Ectodermal cell (in vitro differentiated cells): ENCODE measurements at regions not wholly inside any gene's neighbourhood (a gene's known extent, or its start where the extent isn't known, plus 50 kb on each side); places are given as distances from the start of the nearest gene placed in this dataset.
"Not testable (repeated sequence)": the region's sequence is repeated elsewhere in the genome, so short reads cannot be mapped to it uniquely, and the experiment has no call there.

Experiments
- H3K27ac ChIP-seq: 2 replicates; pipeline ENCODE4 v1.7.0; 2013; ENCODE audit warnings: mild to moderate bottlenecking, low read depth, low read length; ENCODE audit not compliant: insufficient read depth, poor library complexity, severe bottlenecking
- H3K27me3 ChIP-seq: 2 replicates; pipeline ENCODE4 v1.7.0; 2013; ENCODE audit warnings: mild to moderate bottlenecking, low read length; ENCODE audit not compliant: insufficient read depth, control insufficient read depth, poor library complexity, severe bottlenecking
- H3K36me3 ChIP-seq: one replicate; pipeline ENCODE4 v1.7.0; 2013; ENCODE audit warnings: low read length; ENCODE audit not compliant: control insufficient read depth, insufficient read depth
- H3K4me1 ChIP-seq: one replicate; pipeline ENCODE4 v1.7.0; 2013; ENCODE audit warnings: low read length; ENCODE audit not compliant: control insufficient read depth, insufficient read depth
- H3K4me3 ChIP-seq: 2 replicates; pipeline ENCODE4 v1.7.0; 2013; ENCODE audit warnings: low read depth, low read length, control low read depth; ENCODE audit not compliant: insufficient read depth
- H3K9me3 ChIP-seq: 2 replicates; pipeline ENCODE4 v1.7.0; 2013; ENCODE audit warnings: mild to moderate bottlenecking, low read length, moderate library complexity; ENCODE audit not compliant: control insufficient read depth
- WGBS, 2 experiments: methylation state at CpG; one replicate each; pipeline ENCODE4 v1.1.7; 2013; ENCODE audit warnings: missing lambda C conversion rate in 2 of 2; 5-methylcytosine and 5-hydroxymethylcytosine counted together

DNA sequence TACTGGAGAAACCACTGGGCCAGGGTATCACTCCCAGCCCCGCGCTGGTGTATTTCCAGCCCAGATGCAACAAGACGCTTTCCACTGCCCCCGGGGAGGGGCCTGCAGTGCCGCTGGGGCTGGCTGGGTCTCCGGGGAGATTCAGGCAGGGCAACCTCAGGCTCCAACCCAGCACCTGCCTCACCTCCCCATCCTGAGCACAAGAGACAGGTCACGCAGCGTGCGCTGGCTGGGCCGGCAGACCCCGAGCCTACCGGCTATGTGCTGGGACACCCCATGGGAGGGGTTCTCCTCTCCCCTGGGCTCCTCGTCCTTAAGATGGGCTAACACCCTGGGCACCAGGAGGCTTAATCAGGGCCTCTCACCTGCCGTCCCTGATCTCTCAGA, 80.9 kb downstream of the RFLNA start:
- H3K4me3 ChIP-seq: no peak overlapping the region
- H3K36me3 ChIP-seq: no peaks in the 10 kb centered on the region
- WGBS, 2 experiments: 93% methylated on average over 14 of the region's 14 CpGs
- H3K9me3 ChIP-seq: no peaks in the 10 kb centered on the region
- no peaks in the 10 kb centered on the region for H3K4me1 ChIP-seq
- H3K27me3 ChIP-seq: no peaks in the 10 kb centered on the region
- H3K27ac ChIP-seq: no peak overlapping the region

DNA sequence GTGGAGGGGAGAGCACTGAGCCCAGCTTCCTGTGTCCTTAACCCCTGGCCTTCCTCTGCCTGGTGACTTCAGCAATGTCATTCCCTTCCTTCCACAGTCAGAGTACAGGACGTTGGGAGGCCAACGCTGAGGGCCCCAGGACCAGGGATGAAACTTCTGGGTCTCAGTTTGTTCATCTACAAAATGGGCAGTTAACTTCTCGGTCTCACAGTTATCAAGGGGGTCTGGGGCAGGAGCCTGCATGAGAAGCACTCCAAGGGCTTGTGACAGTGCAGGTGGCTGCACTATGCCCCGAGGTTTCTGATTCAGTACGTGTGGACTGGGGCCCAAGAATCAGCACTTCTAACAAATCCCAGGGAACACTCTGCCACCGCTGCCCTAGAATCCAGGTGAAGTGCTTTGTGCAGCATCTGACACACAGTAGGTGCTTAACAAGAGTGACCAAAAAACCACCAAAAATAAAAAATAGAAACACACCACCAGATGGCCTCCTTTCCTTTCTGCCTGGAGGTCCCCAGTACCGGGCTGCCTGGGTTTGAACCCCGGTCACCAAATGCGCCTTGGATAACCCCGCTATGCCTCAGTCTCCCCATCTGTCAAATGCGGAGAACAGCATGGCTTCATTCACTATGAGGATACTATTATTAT, 80.4 kb downstream of the RFLNA start:
- no peaks in the 10 kb centered on the region for H3K36me3 ChIP-seq
- no peak overlapping the region for H3K4me3 ChIP-seq
- H3K9me3 ChIP-seq: no peaks in the 10 kb centered on the region
- no peaks in the 10 kb centered on the region for H3K27me3 ChIP-seq
- no peak overlapping the region for H3K27ac ChIP-seq
- peaks cover 2% of the 10 kb centered on the region for H3K4me1 ChIP-seq
- WGBS, 2 experiments: 91 to 95% methylated on average over 11 of the region's 11 CpGs

DNA sequence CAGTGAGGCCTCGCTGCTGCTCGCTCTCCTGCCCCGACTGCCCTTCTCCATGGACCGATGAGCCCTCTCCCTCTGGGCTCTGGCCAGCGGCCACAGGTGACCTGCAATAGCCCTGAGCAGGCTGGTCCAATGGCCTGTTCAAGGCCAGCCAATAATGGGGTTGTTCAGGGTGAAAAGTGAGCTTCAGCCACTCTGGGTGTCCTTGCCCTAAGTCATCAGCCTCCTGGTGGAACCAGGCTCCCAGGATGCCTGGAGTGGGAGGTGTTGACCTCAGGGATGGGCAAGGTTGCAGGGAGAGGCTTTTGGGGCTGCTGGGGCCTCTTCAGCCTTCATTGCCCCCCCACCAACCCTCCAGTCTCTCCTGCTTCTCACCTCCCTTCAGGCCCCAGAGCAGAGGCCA, 79.7 kb downstream of the RFLNA start:
- Histone ChIP-seq H3K27ac (no peak overlapping the region), H3K27me3 (no peaks in the 10 kb centered on the region), H3K36me3 (no peaks in the 10 kb centered on the region), H3K9me3 (no peaks in the 10 kb centered on the region), H3K4me3 (no peak overlapping the region), H3K4me1 (peaks cover 5% of the 10 kb centered on the region)
- 72 to 76% methylated on average over 5 of the region's 5 CpGs for WGBS, 2 experiments

DNA sequence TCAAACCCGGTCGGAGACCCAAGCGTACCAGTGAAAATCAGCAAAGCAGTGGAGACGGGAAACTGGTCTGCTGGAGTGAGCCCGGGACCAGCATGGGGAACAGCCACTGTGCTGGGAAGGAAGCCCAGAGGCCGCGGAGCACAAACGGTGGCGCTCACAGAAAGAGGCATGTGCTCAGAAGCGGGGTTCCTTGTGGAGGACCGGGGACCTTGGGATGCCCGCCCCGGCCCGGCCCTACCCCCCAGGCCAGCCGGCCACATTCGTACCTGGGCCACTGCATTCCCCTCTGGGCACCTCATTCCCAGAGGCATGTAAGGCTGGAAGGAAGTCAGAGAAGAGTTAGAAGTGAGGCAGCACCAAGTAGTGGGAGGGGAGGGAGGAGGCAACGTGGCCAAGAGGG, 79.3 kb downstream of the RFLNA start:
- Histone ChIP-seq H3K4me1 (peaks cover 5% of the 10 kb centered on the region), H3K4me3 (no peak overlapping the region), H3K27me3 (no peaks in the 10 kb centered on the region), H3K36me3 (no peaks in the 10 kb centered on the region), H3K27ac (no peak overlapping the region), H3K9me3 (no peaks in the 10 kb centered on the region)
- WGBS, 2 experiments: 95 to 96% methylated on average over 17 of the region's 17 CpGs

DNA sequence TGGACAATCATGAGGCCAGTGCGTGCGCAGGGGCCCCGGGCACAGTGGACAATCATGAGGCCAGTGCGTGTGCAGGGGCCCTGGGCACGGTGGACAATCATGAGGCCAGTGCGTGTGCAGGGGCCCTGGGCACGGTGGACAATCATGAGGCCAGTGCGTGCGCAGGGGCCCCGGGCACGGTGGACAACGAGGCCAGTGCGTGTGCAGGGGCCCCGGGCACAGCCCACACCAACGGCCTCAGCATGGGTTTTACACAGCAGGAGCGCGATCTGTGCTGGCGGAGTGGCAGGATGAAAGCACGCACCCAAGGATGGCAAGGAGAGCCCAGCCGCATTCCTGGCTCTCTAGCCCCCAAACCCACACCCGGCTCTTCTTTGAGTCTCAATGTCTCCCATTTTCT, 78.8 kb downstream of the RFLNA start:
- H3K27ac ChIP-seq, H3K36me3 ChIP-seq, H3K4me1 ChIP-seq, H3K4me3 ChIP-seq, H3K9me3 ChIP-seq, H3K27me3 ChIP-seq: not testable (repeated sequence)
- 96 to 97% methylated on average over 20 to 21 of the region's 21 CpGs for WGBS, 2 experiments

DNA sequence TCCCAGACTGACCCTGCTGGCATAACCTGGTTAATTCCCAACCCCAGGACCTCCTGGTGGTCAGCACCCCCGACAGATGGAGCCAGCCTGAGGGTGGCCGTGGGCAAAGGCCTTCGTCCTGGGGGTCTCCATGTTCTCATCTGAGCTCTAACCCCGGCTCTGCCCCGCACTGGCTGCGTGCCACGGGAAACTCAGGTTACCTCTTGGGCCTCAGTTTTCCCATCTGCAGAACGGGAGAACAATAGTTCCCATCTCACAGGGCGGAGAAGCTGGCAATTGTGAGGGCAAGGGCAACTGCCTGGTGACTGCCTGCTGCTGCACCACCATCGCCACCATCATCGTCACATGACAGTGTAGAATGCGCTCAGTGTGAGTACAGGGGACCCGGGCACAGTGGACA, 77.9 kb downstream of the RFLNA start:
- Histone ChIP-seq H3K4me1 (peaks cover 5% of the 10 kb centered on the region), H3K27me3 (no peaks in the 10 kb centered on the region), H3K36me3 (no peaks in the 10 kb centered on the region), H3K4me3 (no peak overlapping the region), H3K27ac (no peak overlapping the region), H3K9me3 (no peaks in the 10 kb centered on the region)
- 88 to 90% methylated on average over 13 of the region's 13 CpGs for WGBS, 2 experiments

DNA sequence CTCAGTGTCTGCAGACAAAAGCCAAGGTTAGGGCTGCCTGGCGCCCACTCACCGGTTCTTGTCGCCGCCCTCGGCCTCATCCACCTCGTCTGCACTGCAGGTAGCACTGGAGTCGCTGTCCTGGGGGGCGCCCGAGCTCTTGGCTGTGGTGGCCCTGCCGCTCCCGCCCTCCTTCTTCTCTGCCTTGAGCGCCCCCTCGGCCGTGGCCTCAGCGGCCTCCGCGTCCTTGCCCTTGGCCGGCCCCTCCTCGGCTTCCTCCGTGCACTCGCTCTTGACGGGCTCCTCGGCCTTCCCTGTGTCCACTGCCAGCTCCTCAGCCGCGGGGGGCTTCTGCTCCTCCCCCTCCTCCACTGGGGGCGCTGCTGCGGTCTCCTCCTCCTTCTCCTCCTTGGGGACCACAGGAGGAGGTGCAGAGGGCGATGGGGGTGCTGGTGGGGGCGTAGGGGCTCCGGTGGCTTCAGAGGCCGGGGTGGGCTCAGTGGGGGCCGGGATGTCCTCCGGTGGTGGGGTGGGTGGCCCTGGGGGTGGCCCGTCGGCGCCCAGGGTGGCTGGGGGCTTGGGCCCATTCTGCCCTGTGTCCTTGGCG, 77.2 kb downstream of the RFLNA start:
- 94% methylated on average over 37 of the region's 37 CpGs for WGBS, 2 experiments
- peaks cover 5% of the 10 kb centered on the region for H3K4me1 ChIP-seq
- H3K9me3 ChIP-seq: no peaks in the 10 kb centered on the region
- no peaks in the 10 kb centered on the region for H3K36me3 ChIP-seq
- no peak overlapping the region for H3K27ac ChIP-seq
- H3K27me3 ChIP-seq: no peaks in the 10 kb centered on the region
- no peak overlapping the region for H3K4me3 ChIP-seq

DNA sequence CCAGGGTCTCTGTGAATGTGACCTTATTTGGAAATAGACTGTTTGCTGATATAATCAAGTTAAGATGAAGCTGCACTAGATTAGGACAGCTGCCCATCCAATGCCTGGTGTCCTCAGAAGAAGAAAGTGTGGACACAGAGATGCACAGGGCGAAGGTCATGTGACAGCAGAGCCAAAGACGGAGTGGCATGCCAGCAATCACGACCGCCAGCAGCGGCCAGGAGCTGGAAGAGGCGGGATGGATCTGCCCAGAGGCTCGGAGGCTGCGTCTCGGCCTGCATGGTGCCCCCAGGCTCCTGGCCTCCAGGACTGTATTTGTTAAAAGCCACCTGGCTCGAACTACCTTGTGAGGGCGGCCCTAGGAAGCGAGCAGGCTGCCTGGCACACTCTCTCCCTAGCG, 76.5 kb downstream of the RFLNA start:
- Histone ChIP-seq H3K36me3 (no peaks in the 10 kb centered on the region), H3K27ac (no peak overlapping the region)

DNA sequence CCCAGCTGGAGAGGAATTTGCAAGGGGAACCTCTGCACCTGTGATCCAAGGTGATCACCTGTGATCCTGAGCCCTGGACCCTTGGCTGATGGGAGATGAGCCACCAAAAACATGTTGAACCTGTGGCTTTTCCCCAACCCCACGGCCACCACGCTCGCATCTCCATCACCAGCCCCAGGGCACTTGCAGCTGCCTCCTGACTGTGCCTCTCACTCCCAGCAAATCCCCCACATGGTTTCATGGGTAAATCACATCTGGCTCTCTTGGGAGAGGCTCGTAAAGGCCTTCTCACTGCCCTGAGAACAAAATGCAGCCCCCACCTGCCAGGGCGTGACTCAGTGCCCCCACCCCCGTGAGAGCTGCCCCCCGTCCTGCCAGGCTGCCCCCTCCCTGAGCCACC, 76.0 kb downstream of the RFLNA start:
- H3K27ac ChIP-seq: no peak overlapping the region
- H3K4me1 ChIP-seq: peaks cover 5% of the 10 kb centered on the region
- H3K9me3 ChIP-seq: no peaks in the 10 kb centered on the region
- no peaks in the 10 kb centered on the region for H3K27me3 ChIP-seq
- no peaks in the 10 kb centered on the region for H3K36me3 ChIP-seq
- WGBS, 2 experiments: 94 to 98% methylated on average over 7 of the region's 7 CpGs
- H3K4me3 ChIP-seq: no peak overlapping the region

More for the DNA sequence above, 76.5 kb downstream of the RFLNA start:
- Histone ChIP-seq H3K4me3 (no peak overlapping the region), H3K9me3 (no peaks in the 10 kb centered on the region), H3K27me3 (no peaks in the 10 kb centered on the region), H3K4me1 (peaks cover 5% of the 10 kb centered on the region)
- WGBS, 2 experiments: 94 to 95% methylated on average over 13 of the region's 13 CpGs

DNA sequence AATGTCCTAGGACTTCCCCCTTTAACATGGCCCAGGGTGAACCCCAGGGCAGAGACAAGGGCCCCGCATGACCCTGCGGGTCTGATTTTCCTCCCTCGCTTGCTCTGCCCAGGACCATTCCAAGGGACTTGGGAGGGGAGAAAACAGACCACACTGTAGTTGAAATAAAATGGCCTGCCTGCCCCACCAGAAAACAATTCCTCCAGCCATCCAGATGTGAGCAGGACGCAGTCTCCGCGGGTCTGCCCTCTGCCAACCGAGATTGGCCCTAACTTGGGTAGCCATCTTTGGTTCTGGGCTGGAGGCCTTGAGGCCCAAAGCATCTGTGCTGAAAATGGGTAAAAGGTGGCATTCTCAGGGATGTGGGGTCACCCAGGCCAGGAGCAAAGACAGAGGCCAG, 75.5 kb downstream of the RFLNA start:
- 95 to 96% methylated on average over 7 of the region's 7 CpGs for WGBS, 2 experiments
- Histone ChIP-seq H3K4me1 (peaks cover 5% of the 10 kb centered on the region), H3K4me3 (no peak overlapping the region), H3K36me3 (no peaks in the 10 kb centered on the region), H3K9me3 (no peaks in the 10 kb centered on the region), H3K27ac (no peak overlapping the region), H3K27me3 (no peaks in the 10 kb centered on the region)
